ENCODE measurements at regions not wholly inside any gene's neighbourhood (a gene's known extent, or its start where the extent isn't known, plus 50 kb on each side); places are given as distances from the start of the nearest gene placed in this dataset.

- no peaks in the 10 kb centered on the region for H3K9me2 ChIP-seq (replicated peaks; ENCODE audit: insufficient read depth, low read length)
- H2AFZ ChIP-seq (ENCODE audit: low read length): no peak overlapping the region
- H3K27me3 ChIP-seq (ENCODE audit: low read length): no peaks in the 10 kb centered on the region
- no peaks in the 10 kb centered on the region for H4K20me1 ChIP-seq (ENCODE audit: insufficient read depth, low read depth, low read length)
- no peaks in the 10 kb centered on the region for H3K9me3 ChIP-seq (ENCODE audit: low read length)
- H3K79me2 ChIP-seq (ENCODE audit: low read length): no peaks in the 10 kb centered on the region
- no peaks in the 10 kb centered on the region for H3K4me1 ChIP-seq (ENCODE audit: low read length)
- no peak overlapping the region for H3K4me2 ChIP-seq (ENCODE audit: low read depth, low read length, poor library complexity, severe bottlenecking)
- H3K27ac ChIP-seq (ENCODE audit: low read length): no peak overlapping the region
- H3K9ac ChIP-seq (ENCODE audit: low read length): no peak overlapping the region
- no peak for DNase-seq
- no peak overlapping the region for H3K4me3 ChIP-seq (ENCODE audit: low read length)
- no peaks in the 10 kb centered on the region for H3K36me3 ChIP-seq (ENCODE audit: insufficient read depth, low read length)
These were observed 470.1 kb downstream of the MCTP2 start for GRCh38 chr15:94701281-94701985.

- H3K79me2 ChIP-seq (ENCODE audit: low read length): no peaks in the 10 kb centered on the region
- no peaks in the 10 kb centered on the region for H4K20me1 ChIP-seq (ENCODE audit: insufficient read depth, low read depth, low read length)
- no peak for DNase-seq
- H3K9me3 ChIP-seq (ENCODE audit: low read length): no peaks in the 10 kb centered on the region
- no peaks in the 10 kb centered on the region for H3K9me2 ChIP-seq (replicated peaks; ENCODE audit: insufficient read depth, low read length)
- H3K36me3 ChIP-seq (ENCODE audit: insufficient read depth, low read length): no peaks in the 10 kb centered on the region
- no peaks in the 10 kb centered on the region for H3K4me1 ChIP-seq (ENCODE audit: low read length)
- no peak overlapping the region for H3K4me3 ChIP-seq (ENCODE audit: low read length)
- H3K27me3 ChIP-seq (ENCODE audit: low read length): no peaks in the 10 kb centered on the region
- H3K27ac ChIP-seq (ENCODE audit: low read length): no peak overlapping the region
- H2AFZ ChIP-seq (ENCODE audit: low read length): no peak overlapping the region
- no peak overlapping the region for H3K4me2 ChIP-seq (ENCODE audit: low read depth, low read length, poor library complexity, severe bottlenecking)
- no peak overlapping the region for H3K9ac ChIP-seq (ENCODE audit: low read length)
These were observed 472.2 kb downstream of the MCTP2 start for GRCh38 chr15:94703596-94703995.

- no peak overlapping the region for H3K4me2 ChIP-seq (ENCODE audit: low read depth, low read length, poor library complexity, severe bottlenecking)
- no peaks in the 10 kb centered on the region for H3K9me2 ChIP-seq (replicated peaks; ENCODE audit: insufficient read depth, low read length)
- H3K4me1 ChIP-seq (ENCODE audit: low read length): no peaks in the 10 kb centered on the region
- no peaks in the 10 kb centered on the region for H3K79me2 ChIP-seq (ENCODE audit: low read length)
- no peak overlapping the region for H2AFZ ChIP-seq (ENCODE audit: low read length)
- H3K4me3 ChIP-seq (ENCODE audit: low read length): no peak overlapping the region
- H3K9me3 ChIP-seq (ENCODE audit: low read length): no peaks in the 10 kb centered on the region
- no peak overlapping the region for H3K27ac ChIP-seq (ENCODE audit: low read length)
- H4K20me1 ChIP-seq (ENCODE audit: insufficient read depth, low read depth, low read length): no peaks in the 10 kb centered on the region
- DNase-seq: no peak
- H3K27me3 ChIP-seq (ENCODE audit: low read length): no peaks in the 10 kb centered on the region
- no peaks in the 10 kb centered on the region for H3K36me3 ChIP-seq (ENCODE audit: insufficient read depth, low read length)
- H3K9ac ChIP-seq (ENCODE audit: low read length): no peak overlapping the region
These were observed 473.1 kb downstream of the MCTP2 start for GRCh38 chr15:94704421-94704820.

DNA sequence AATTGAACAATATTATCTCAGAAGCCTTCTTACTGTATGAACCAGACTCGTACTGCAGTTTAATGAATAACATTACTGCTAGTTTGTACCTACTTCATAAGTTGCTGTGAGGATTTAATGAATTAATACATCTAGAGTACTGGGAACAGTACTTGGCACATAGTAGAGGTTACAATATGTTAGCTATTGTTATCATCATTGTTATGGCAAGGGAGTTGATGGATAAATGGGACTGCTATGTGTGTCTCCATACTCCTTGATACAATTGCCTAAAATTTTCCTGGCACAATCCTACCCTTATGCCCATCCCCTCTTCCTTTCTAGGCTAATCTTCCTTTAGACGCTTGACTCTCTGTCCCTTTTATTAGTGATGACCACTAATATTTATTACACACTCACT, 473.6 kb downstream of the MCTP2 start:
- H2AFZ ChIP-seq (ENCODE audit: low read length): no peak overlapping the region
- no peaks in the 10 kb centered on the region for H3K4me1 ChIP-seq (ENCODE audit: low read length)
- no peaks in the 10 kb centered on the region for H4K20me1 ChIP-seq (ENCODE audit: insufficient read depth, low read depth, low read length)
- no peaks in the 10 kb centered on the region for H3K36me3 ChIP-seq (ENCODE audit: insufficient read depth, low read length)
- H3K27ac ChIP-seq (ENCODE audit: low read length): no peak overlapping the region
- H3K9me2 ChIP-seq (replicated peaks; ENCODE audit: insufficient read depth, low read length): no peaks in the 10 kb centered on the region
- no peaks in the 10 kb centered on the region for H3K79me2 ChIP-seq (ENCODE audit: low read length)
- no peaks in the 10 kb centered on the region for H3K27me3 ChIP-seq (ENCODE audit: low read length)
- no peaks in the 10 kb centered on the region for H3K9me3 ChIP-seq (ENCODE audit: low read length)
- no peak overlapping the region for H3K4me3 ChIP-seq (ENCODE audit: low read length)
- H3K9ac ChIP-seq (ENCODE audit: low read length): no peak overlapping the region
- no peak overlapping the region for H3K4me2 ChIP-seq (ENCODE audit: low read depth, low read length, poor library complexity, severe bottlenecking)
- DNase-seq: no peak

DNA sequence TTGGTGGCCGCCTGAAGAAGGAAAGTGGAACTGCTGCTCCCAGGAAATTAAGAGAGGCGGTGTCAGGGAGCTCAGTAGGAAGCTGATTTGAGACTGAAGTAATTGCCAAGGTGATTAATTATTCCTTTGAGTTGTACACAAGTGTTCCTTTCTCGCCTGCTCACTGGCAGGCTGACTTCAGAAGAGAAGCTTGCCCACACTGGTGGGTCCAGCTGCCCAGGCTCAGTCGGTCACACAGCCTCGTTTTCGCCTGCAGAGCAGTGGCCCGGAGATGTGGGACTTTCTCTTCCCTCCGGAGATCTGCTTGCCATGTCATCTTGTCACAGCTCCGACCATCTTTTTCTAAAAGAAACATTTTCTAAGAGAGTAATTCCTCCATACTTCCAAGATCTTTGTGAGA, 478.0 kb downstream of the MCTP2 start:
- no peak for DNase-seq
- H3K4me1 ChIP-seq (ENCODE audit: low read length): no peaks in the 10 kb centered on the region
- no peak overlapping the region for H3K4me2 ChIP-seq (ENCODE audit: low read depth, low read length, poor library complexity, severe bottlenecking)
- no peaks in the 10 kb centered on the region for H3K27me3 ChIP-seq (ENCODE audit: low read length)
- H3K9me3 ChIP-seq (ENCODE audit: low read length): no peaks in the 10 kb centered on the region
- no peak overlapping the region for H2AFZ ChIP-seq (ENCODE audit: low read length)
- H3K9me2 ChIP-seq (replicated peaks; ENCODE audit: insufficient read depth, low read length): no peaks in the 10 kb centered on the region
- H3K79me2 ChIP-seq (ENCODE audit: low read length): no peaks in the 10 kb centered on the region
- H3K4me3 ChIP-seq (ENCODE audit: low read length): no peak overlapping the region
- H3K9ac ChIP-seq (ENCODE audit: low read length): no peak overlapping the region
- H4K20me1 ChIP-seq (ENCODE audit: insufficient read depth, low read depth, low read length): no peaks in the 10 kb centered on the region
- no peaks in the 10 kb centered on the region for H3K36me3 ChIP-seq (ENCODE audit: insufficient read depth, low read length)
- H3K27ac ChIP-seq (ENCODE audit: low read length): no peak overlapping the region

- Histone ChIP-seq H3K9ac (ENCODE audit: low read length) (no peak overlapping the region), H3K36me3 (ENCODE audit: insufficient read depth, low read length) (no peaks in the 10 kb centered on the region), H3K4me3 (ENCODE audit: low read length) (no peak overlapping the region), H3K27me3 (ENCODE audit: low read length) (0 out of 2 replicates have a peak, but pooled peaks cover 3% of the 10 kb centered on the region), H4K20me1 (ENCODE audit: insufficient read depth, low read depth, low read length) (no peaks in the 10 kb centered on the region), H3K9me2 (replicated peaks; ENCODE audit: insufficient read depth, low read length) (no peaks in the 10 kb centered on the region), H3K79me2 (ENCODE audit: low read length) (no peaks in the 10 kb centered on the region), H3K27ac (ENCODE audit: low read length) (no peak overlapping the region), H3K4me1 (ENCODE audit: low read length) (peaks cover 1% of the 10 kb centered on the region; the same call in 1 of the 2 replicates), H2AFZ (ENCODE audit: low read length) (no peak overlapping the region), H3K9me3 (ENCODE audit: low read length) (no peaks in the 10 kb centered on the region), H3K4me2 (ENCODE audit: low read depth, low read length, poor library complexity, severe bottlenecking) (no peak overlapping the region)
- no peak for DNase-seq
These were observed 490.8 kb downstream of the MCTP2 start for GRCh38 chr15:94722024-94722636.

DNA sequence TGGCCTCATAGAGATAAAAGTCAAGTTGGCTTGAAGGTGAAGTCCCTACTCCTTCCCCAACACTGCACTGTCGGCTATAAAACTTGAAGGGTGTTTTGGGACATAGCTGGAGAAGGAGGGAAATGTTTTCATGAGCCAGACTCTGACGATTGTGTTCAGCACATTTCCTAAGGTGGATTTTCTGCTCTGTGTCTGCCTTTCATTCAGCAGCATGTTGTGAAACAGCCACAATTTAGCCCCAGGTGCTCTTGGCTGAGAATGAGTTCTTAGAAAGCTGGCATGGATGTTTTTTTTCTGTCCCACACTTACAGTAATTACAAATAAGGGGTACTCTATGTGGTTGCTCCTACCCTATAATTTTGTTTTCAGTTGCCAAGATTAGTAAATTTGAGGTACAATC, 492.4 kb downstream of the MCTP2 start:
- Histone ChIP-seq H3K27me3 (ENCODE audit: low read length) (peaks cover 6% of the 10 kb centered on the region; the same call in 1 of the 2 replicates), H3K4me2 (ENCODE audit: low read depth, low read length, poor library complexity, severe bottlenecking) (no peak overlapping the region), H3K27ac (ENCODE audit: low read length) (no peak overlapping the region), H2AFZ (ENCODE audit: low read length) (no peak overlapping the region), H3K4me1 (ENCODE audit: low read length) (peaks cover 7% of the 10 kb centered on the region), H3K9me2 (replicated peaks; ENCODE audit: insufficient read depth, low read length) (no peaks in the 10 kb centered on the region), H3K79me2 (ENCODE audit: low read length) (no peaks in the 10 kb centered on the region), H3K4me3 (ENCODE audit: low read length) (no peak overlapping the region), H3K9me3 (ENCODE audit: low read length) (no peaks in the 10 kb centered on the region), H3K9ac (ENCODE audit: low read length) (no peak overlapping the region), H3K36me3 (ENCODE audit: insufficient read depth, low read length) (no peaks in the 10 kb centered on the region), H4K20me1 (ENCODE audit: insufficient read depth, low read depth, low read length) (no peaks in the 10 kb centered on the region)
- no peak for DNase-seq

- Histone ChIP-seq H3K79me2 (ENCODE audit: low read length) (no peaks in the 10 kb centered on the region), H3K9me3 (ENCODE audit: low read length) (no peaks in the 10 kb centered on the region), H3K27ac (ENCODE audit: low read length) (no peak overlapping the region), H3K27me3 (ENCODE audit: low read length) (peaks cover 6% of the 10 kb centered on the region; the same call in 1 of the 2 replicates), H3K4me1 (ENCODE audit: low read length) (peaks cover 7% of the 10 kb centered on the region), H2AFZ (ENCODE audit: low read length) (no peak overlapping the region), H3K4me3 (ENCODE audit: low read length) (no peak overlapping the region), H3K4me2 (ENCODE audit: low read depth, low read length, poor library complexity, severe bottlenecking) (no peak overlapping the region), H3K9ac (ENCODE audit: low read length) (no peak overlapping the region), H4K20me1 (ENCODE audit: insufficient read depth, low read depth, low read length) (no peaks in the 10 kb centered on the region), H3K36me3 (ENCODE audit: insufficient read depth, low read length) (no peaks in the 10 kb centered on the region), H3K9me2 (replicated peaks; ENCODE audit: insufficient read depth, low read length) (no peaks in the 10 kb centered on the region)
- DNase-seq: no peak
These were observed 499.9 kb downstream of the MCTP2 start for GRCh38 chr15:94731286-94731685.

All from Karpas-422 (cell line).